IMR-90 (cell line): ENCODE measurements at regions not wholly inside any gene's neighbourhood (a gene's known extent, or its start where the extent isn't known, plus 50 kb on each side); places are given as distances from the start of the nearest gene placed in this dataset.

Source experiments
- POLR2A ChIP-seq: IDR thresholded peaks from 2 replicates; pipeline ENCODE4 v1.6.1; 2012; ENCODE audit warnings: mild to moderate bottlenecking, low read depth, low read length
- RAD21 ChIP-seq: IDR thresholded peaks from 2 replicates; pipeline ENCODE4 v1.6.1; 2012; ENCODE audit warnings: low read length, improper control_type of control experiment
- RCOR1 ChIP-seq: IDR thresholded peaks from 2 replicates; pipeline ENCODE4 v1.6.1; 2012; ENCODE audit warnings: mild to moderate bottlenecking, low read length, improper control_type of control experiment; ENCODE audit not compliant: insufficient replicate concordance
- RFX5 ChIP-seq: IDR thresholded peaks from 2 replicates; pipeline ENCODE4 v1.8.0; 2012; ENCODE audit warnings: low read depth, mild to moderate bottlenecking, low read length, moderate library complexity
- SMC3 ChIP-seq: fragments of 150-350 bp; IDR thresholded peaks from 2 replicates; pipeline ENCODE4 v1.6.1; 2016; ENCODE audit warnings: low read depth, mild to moderate bottlenecking, antibody characterized with exemption, low read length, moderate library complexity
- TF ChIP-seq, protein P1 (sequence below): conservative IDR thresholded peaks from 2 replicates; pipeline ENCODE4 v1.5.1; 2012; ENCODE audit warnings: mild to moderate bottlenecking, low read depth, low read length, improper control_type of control experiment
- TF ChIP-seq, protein P2 (sequence below): fragments of 150-350 bp; IDR thresholded peaks from 2 replicates; pipeline ENCODE4 v1.6.1; 2017; ENCODE audit warnings: mild to moderate bottlenecking, antibody characterized with exemption, low read length, low read depth

DNA sequence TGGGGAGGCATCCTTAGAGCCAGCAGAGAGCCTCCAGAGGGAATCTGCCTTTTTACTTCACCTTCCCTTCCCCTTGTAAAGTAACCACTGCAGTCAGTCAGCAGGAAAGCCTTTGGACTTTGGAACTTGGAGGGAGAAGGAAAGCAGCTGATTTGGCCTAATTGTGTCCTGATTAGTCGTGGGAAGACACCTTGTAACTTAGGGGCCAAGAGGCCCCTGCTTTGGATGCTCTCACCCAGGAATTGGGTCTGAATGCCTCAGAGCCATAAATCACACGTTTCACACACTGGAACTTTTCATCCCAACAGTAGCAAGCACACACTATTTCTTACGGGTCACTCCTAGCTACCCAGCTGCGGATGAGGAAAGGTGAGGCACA is 81.0 kb upstream of the PPM1B start:
- TF ChIP-seq RCOR1 (no peak), RAD21 (no peak), RFX5 (no peak), POLR2A (no peak), SMC3 (no peak)
- TF ChIP-seq, protein P1, sequence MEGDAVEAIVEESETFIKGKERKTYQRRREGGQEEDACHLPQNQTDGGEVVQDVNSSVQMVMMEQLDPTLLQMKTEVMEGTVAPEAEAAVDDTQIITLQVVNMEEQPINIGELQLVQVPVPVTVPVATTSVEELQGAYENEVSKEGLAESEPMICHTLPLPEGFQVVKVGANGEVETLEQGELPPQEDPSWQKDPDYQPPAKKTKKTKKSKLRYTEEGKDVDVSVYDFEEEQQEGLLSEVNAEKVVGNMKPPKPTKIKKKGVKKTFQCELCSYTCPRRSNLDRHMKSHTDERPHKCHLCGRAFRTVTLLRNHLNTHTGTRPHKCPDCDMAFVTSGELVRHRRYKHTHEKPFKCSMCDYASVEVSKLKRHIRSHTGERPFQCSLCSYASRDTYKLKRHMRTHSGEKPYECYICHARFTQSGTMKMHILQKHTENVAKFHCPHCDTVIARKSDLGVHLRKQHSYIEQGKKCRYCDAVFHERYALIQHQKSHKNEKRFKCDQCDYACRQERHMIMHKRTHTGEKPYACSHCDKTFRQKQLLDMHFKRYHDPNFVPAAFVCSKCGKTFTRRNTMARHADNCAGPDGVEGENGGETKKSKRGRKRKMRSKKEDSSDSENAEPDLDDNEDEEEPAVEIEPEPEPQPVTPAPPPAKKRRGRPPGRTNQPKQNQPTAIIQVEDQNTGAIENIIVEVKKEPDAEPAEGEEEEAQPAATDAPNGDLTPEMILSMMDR: no peak
- TF ChIP-seq, protein P2, sequence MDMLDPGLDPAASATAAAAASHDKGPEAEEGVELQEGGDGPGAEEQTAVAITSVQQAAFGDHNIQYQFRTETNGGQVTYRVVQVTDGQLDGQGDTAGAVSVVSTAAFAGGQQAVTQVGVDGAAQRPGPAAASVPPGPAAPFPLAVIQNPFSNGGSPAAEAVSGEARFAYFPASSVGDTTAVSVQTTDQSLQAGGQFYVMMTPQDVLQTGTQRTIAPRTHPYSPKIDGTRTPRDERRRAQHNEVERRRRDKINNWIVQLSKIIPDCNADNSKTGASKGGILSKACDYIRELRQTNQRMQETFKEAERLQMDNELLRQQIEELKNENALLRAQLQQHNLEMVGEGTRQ: no peak
